PC-3 (cell line): ENCODE measurements at regions not wholly inside any gene's neighbourhood (a gene's known extent, or its start where the extent isn't known, plus 50 kb on each side); places are given as distances from the start of the nearest gene placed in this dataset.

Source experiments
- EZH2phosphoT487 ChIP-seq: fragments of 300-600 bp; sonication (generic); IDR thresholded peaks from 2 replicates; pipeline ENCODE4 v1.6.1; 2018; ENCODE audit warnings: mild to moderate bottlenecking, antibody characterized with exemption, low read length, borderline replicate concordance
- TF ChIP-seq, protein P1 (sequence below): fragments of 300-600 bp; sonication (generic); conservative IDR thresholded peaks from 2 replicates; pipeline ENCODE4 v1.5.1; 2017; ENCODE audit warnings: antibody characterized with exemption, low read depth, mild to moderate bottlenecking, low read length

DNA sequence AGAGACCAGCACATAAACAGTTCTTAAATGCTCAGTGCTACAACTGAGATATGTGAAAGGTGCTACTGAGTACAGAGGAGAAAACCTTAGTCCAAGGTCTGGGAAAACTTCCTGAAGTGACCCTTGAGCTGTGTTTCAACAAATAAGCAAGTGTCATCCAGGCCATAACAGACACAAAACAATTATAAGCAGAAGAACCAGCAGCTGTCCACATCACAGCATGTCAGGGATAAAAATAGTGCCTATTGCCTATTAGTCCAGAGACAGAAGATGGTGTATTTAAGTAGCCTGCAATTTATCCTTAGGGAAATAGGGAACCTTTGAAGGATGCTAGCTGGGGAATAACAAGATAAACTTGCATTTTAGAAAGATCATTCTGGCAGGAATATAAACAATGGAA, 237.8 kb downstream of the SPTSSA start:
- TF ChIP-seq, protein P1, sequence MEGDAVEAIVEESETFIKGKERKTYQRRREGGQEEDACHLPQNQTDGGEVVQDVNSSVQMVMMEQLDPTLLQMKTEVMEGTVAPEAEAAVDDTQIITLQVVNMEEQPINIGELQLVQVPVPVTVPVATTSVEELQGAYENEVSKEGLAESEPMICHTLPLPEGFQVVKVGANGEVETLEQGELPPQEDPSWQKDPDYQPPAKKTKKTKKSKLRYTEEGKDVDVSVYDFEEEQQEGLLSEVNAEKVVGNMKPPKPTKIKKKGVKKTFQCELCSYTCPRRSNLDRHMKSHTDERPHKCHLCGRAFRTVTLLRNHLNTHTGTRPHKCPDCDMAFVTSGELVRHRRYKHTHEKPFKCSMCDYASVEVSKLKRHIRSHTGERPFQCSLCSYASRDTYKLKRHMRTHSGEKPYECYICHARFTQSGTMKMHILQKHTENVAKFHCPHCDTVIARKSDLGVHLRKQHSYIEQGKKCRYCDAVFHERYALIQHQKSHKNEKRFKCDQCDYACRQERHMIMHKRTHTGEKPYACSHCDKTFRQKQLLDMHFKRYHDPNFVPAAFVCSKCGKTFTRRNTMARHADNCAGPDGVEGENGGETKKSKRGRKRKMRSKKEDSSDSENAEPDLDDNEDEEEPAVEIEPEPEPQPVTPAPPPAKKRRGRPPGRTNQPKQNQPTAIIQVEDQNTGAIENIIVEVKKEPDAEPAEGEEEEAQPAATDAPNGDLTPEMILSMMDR: no peak
- TF ChIP-seq EZH2phosphoT487: no peak
